Endothelial cell (in vitro differentiated cells): ENCODE measurements at regions not wholly inside any gene's neighbourhood (a gene's known extent, or its start where the extent isn't known, plus 50 kb on each side); places are given as distances from the start of the nearest gene placed in this dataset.

Experiments used
- DNase-seq: peaks from one replicate; pipeline ENCODE4 v3.0.0; 2021; ENCODE audit warnings: low spot score
- H3K27ac Mint-ChIP-seq: one replicate; pipeline ENCODE4 v1.8.0; 2021; ENCODE audit warnings: mixed read lengths, inconsistent platforms; ENCODE audit not compliant: unreplicated experiment
- H3K27me3 Mint-ChIP-seq: one replicate; pipeline ENCODE4 v1.8.0; 2021; ENCODE audit warnings: mild to moderate bottlenecking, moderate library complexity, mixed read lengths, inconsistent platforms; ENCODE audit not compliant: unreplicated experiment
- H3K36me3 Mint-ChIP-seq: one replicate; pipeline ENCODE4 v1.8.0; 2021; ENCODE audit warnings: mild to moderate bottlenecking, low read depth, mixed read lengths, inconsistent platforms; ENCODE audit not compliant: unreplicated experiment
- H3K4me1 Mint-ChIP-seq: one replicate; pipeline ENCODE4 v1.8.0; 2021; ENCODE audit warnings: mild to moderate bottlenecking, mixed read lengths, inconsistent platforms; ENCODE audit not compliant: unreplicated experiment
- H3K4me3 Mint-ChIP-seq: one replicate; pipeline ENCODE4 v1.8.0; 2021; ENCODE audit warnings: mild to moderate bottlenecking, mixed read lengths, inconsistent platforms; ENCODE audit not compliant: unreplicated experiment
- H3K9me3 Mint-ChIP-seq: one replicate; pipeline ENCODE4 v1.8.0; 2021; ENCODE audit warnings: mixed read lengths, inconsistent platforms; ENCODE audit not compliant: unreplicated experiment
- CTCF ChIP-seq: fragments of 200-600 bp; sonication (generic); IDR thresholded peaks from one replicate; pipeline ENCODE4 v1.5.0; 2021; ENCODE audit warnings: antibody characterized with exemption; ENCODE audit not compliant: unreplicated experiment

- peak; percentile 3 for DNase-seq
- peak overlapping the region; percentile 76 for H3K27ac Mint-ChIP-seq
- no peaks in the 10 kb centered on the region for H3K9me3 Mint-ChIP-seq
- H3K36me3 Mint-ChIP-seq = no peaks in the 10 kb centered on the region
- H3K4me1 Mint-ChIP-seq = peaks cover 17% of the 10 kb centered on the region
- no peaks in the 10 kb centered on the region for H3K27me3 Mint-ChIP-seq
- H3K4me3 Mint-ChIP-seq = no peak overlapping the region
- TF ChIP-seq CTCF = no peak
Measured at GRCh38 chr12:88638966-88639760, 58.9 kb upstream of the KITLG start.

GRCh38 chr12:88638388-88638787, 58.1 kb upstream of the KITLG start:
- peaks cover 17% of the 10 kb centered on the region for H3K4me1 Mint-ChIP-seq
- H3K36me3 Mint-ChIP-seq = no peaks in the 10 kb centered on the region
- H3K9me3 Mint-ChIP-seq = no peaks in the 10 kb centered on the region
- H3K27ac Mint-ChIP-seq = peak overlapping the region; percentile 76
- TF ChIP-seq CTCF = no peak
- H3K27me3 Mint-ChIP-seq = no peaks in the 10 kb centered on the region
- H3K4me3 Mint-ChIP-seq = no peak overlapping the region
- DNase-seq = peak; percentile 23

- Mint-ChIP-seq H3K36me3 (no peaks in the 10 kb centered on the region), H3K9me3 (no peaks in the 10 kb centered on the region), H3K4me3 (no peak overlapping the region), H3K4me1 (peaks cover 11% of the 10 kb centered on the region), H3K27me3 (no peaks in the 10 kb centered on the region), H3K27ac (no peak overlapping the region)
- no peak for DNase-seq
- TF ChIP-seq CTCF = no peak
Measured at GRCh38 chr12:88634008-88634407, 53.7 kb upstream of the KITLG start.

- Mint-ChIP-seq H3K27me3 (no peaks in the 10 kb centered on the region), H3K4me3 (no peak overlapping the region), H3K4me1 (peaks cover 5% of the 10 kb centered on the region), H3K36me3 (no peaks in the 10 kb centered on the region), H3K9me3 (no peaks in the 10 kb centered on the region), H3K27ac (no peak overlapping the region)
- TF ChIP-seq CTCF = peak; percentile 47
- DNase-seq = no peak
Measured at GRCh38 chr12:88633312-88633711, 53.0 kb upstream of the KITLG start.

GRCh38 chr12:88630561-88630960, 50.3 kb upstream of the KITLG start:
- no peak for TF ChIP-seq CTCF
- no peaks in the 10 kb centered on the region for H3K27me3 Mint-ChIP-seq
- H3K4me3 Mint-ChIP-seq = no peak overlapping the region
- no peak overlapping the region for H3K27ac Mint-ChIP-seq
- H3K36me3 Mint-ChIP-seq = no peaks in the 10 kb centered on the region
- no peak for DNase-seq
- no peaks in the 10 kb centered on the region for H3K4me1 Mint-ChIP-seq
- no peaks in the 10 kb centered on the region for H3K9me3 Mint-ChIP-seq
